Fibroblast of skin of right biceps (primary cell): ENCODE measurements at regions not wholly inside any gene's neighbourhood (a gene's known extent, or its start where the extent isn't known, plus 50 kb on each side); places are given as distances from the start of the nearest gene placed in this dataset.
"Not testable (repeated sequence)": the region's sequence is repeated elsewhere in the genome, so short reads cannot be mapped to it uniquely, and the experiment has no call there.

Source experiments
- DNase-seq: peaks from one replicate; pipeline ENCODE4 v3.0.0-alpha.2; 2013

DNA sequence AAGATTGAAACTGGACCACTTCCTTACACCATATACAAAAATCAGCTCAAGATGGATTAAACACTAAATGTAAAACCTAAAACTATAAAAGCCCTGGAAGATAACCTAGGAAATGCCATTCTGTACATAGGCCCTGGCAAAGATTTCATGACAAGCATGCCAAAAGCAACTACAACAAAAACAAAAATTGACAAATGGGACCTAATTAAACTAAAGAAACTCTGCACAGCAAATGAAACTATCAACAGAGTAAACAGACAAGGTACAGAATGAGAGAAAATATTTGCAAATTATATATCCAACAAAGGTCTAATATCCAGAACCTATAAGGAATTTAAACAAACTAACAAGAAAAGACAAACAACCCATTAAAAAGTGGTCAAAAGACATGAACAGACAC, 173.1 kb upstream of the CCDC54 start:
- no peak for DNase-seq

DNA sequence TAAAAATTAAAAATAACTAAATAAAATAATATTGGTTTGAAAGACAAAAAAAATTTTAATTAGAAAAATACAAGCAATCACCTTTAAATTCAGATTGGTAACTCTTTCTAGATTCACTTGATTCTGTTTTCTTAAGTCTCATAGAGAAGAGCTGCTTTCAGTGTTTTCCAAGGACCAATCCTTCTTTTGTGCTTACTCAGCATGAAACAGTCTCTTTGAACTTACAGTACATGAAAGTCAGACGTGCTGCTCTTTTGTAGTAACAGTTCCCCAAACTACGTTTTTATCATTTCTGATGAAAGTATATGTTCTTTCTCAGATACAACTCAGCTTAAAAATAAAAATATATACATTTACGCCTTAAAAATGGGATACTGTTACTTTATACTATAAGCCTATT, 171.9 kb upstream of the CCDC54 start:
- DNase-seq: no peak

DNA sequence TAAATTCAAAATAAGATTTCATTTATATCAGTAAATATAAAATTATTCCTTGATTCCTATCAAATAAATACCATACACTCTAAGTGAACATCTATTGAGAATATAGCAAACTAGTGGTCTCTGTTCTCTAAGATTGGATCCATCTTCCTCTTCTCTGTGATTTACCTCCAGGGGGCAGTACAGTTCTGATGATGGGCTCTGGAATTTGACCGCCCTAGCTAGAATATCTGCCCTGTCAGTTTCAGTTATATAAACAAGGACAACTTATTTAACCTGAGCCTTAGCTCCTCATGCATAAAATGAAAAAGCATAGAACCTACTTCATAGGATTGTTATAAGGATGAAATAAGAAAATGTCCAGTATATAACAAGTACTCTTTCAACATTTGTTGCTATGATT, 171.1 kb upstream of the CCDC54 start:
- peak; percentile 51 for DNase-seq

- no peak for DNase-seq
Measured at GRCh38 chr3:107206945-107207344, 170.3 kb upstream of the CCDC54 start.

GRCh38 chr3:107208100-107208499, 169.1 kb upstream of the CCDC54 start:
- peak; percentile 93 for DNase-seq

- DNase-seq: no peak
Measured at GRCh38 chr3:107208796-107209195, 168.4 kb upstream of the CCDC54 start.

DNA sequence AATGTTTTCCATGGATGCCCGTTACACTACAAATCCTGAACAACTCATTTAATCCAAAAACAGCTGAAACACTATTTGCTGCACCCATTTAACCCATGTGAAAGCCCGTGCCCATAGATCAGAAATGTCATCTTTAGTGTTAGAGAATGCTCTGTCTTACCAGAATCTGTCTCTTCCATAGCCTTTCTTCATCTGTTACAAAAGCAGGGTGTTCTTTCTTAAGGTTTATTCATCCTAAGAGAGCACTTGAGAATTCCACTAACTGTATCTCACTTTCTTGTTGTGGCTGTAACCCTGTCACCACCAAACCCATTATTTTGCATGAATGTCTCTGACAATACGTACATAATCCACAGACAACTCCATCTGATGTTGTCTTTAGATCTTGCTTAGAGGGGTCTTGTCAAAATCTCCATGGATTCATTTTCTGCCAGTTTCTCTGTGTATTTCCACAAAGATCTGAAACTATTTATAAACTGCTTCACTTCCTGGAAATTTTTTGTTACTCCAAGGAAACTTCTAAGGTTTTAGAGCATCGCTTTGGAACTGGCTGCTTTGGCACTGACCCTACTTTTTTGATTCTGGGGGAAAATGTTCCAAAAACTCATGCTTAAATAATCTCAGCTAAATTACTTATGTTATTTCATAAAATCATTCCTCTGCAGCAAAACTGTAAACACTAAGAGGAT, 167.8 kb upstream of the CCDC54 start:
- no peak for DNase-seq

DNA sequence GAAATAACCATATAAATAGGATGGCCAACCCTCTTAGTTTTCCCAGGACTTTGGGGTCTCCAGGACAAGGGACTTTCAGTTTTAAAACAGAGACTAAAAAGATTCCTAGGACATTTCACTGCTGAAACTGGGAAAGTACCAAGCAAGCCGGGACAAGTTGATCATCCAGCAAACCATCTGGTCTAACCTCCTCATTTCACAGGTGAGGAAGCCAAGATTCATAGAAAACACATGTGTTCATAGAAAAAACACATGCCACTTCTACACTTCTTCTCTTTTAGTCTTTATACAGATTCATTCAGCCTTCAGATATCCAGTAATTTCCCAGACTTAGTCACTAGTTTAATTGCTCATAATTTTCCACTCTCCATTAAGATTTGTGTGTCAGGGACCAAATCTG, 165.6 kb upstream of the CCDC54 start:
- no peak for DNase-seq

DNA sequence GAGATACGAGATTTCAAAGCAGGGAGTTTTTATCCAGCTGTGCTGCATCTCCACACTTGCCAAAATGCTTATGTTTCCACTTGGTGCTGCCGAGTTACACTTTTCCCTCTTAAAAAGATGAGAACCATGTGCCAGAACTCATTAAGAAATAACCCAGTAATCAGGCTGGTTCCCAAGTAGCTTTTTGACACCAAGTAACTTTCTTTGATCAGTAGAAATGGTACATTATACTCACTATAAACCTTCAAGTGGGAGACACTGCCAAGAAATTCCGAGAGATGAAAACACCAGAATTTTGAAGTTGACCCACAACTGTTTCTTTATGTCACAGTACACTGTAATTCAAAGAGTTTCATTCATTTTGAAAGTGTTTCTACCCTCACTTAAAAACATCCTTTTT, 164.6 kb upstream of the CCDC54 start:
- no peak for DNase-seq

DNA sequence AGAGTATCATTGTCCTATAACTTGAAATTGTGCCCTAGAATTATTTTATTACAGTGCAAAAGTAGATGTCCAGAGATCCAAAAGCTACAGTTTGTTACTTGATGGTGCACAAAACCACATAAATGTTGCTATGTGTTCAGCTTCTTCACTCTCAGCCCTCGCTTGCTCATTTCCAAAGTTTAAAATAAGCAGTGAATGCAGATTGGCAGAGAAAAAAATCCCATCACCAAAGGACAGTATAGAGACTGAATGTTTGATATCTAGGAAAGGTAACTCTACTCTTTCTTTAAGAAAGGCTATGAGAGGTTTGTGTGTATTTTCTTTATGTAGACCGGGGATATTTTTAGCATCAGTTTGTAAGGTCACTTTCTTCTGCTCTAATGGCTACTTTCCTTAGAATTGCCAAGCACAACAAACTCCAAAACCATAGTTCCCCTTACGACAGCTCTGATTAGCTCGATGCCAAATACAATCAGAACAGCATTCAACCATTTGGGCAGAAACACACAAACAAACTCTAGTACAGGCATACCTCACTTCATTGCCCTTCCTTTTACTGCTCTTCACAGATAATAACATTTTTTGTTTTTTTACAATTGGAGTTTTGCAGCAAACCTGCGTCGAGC, 164.1 kb upstream of the CCDC54 start:
- DNase-seq: no peak

- no peak for DNase-seq
Measured at GRCh38 chr3:107216229-107216628, 161.0 kb upstream of the CCDC54 start.

- peak; percentile 86 for DNase-seq
Measured at GRCh38 chr3:107216711-107217110, 160.5 kb upstream of the CCDC54 start.

DNA sequence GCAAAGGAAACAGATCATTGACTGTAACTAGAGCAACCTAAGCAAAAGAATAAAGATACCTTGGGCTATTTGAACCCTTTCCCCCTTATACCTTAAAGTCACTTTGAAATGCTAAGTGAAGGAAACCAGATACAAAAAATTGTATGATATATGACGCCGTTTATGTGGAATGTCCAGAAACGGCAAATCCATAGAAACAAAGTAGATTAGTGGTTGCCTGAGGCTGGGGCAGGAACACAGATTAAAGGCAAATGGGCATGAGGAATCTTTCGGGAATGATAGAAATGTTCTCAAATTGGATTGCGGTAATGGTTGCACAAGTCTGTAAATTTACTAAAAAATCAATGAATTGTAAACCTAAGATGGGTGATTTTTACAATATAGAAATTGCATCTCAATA, 160.1 kb upstream of the CCDC54 start:
- DNase-seq: peak; percentile 90

GRCh38 chr3:107218864-107219269, 158.4 kb upstream of the CCDC54 start:
- no peak for DNase-seq

DNA sequence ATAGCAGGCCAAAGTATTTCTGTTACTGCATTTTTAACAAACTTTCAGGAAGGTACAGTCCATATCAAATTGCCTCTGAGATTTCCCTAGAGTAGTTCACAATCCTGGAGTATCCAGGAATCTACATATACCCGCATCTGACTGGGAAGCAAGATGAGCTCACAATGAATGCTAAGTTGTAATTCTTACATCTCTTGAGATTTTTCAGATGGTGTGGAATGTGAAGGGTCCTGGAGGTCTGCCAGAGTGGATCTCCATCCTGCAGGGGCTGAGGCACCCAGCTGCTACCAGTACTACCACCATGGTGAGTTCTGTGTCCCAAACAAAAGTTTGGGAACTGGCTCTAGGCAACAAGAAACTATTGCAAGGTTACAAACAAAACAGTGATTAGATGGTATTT, 156.7 kb upstream of the CCDC54 start:
- DNase-seq: no peak

DNA sequence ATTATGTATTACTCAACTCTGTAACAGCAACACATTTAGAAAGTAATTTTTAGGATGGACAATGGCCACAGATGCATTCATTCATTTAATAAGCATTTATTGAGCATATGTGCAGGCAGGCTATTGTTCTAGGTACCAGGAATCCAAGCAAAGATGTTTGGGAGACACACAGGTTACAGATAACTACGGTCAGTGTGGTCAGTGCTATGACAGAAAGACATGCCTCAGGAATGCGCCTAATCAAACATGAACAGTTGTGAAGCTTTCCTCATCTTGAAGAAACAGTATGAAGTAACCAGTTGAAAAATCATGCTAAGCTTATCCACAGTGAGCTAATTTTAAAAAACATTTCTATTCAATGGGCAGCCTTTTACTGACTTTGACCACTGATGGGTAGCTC, 155.4 kb upstream of the CCDC54 start:
- DNase-seq: no peak

GRCh38 chr3:107222907-107223306, 154.3 kb upstream of the CCDC54 start:
- DNase-seq: peak; percentile 68

DNA sequence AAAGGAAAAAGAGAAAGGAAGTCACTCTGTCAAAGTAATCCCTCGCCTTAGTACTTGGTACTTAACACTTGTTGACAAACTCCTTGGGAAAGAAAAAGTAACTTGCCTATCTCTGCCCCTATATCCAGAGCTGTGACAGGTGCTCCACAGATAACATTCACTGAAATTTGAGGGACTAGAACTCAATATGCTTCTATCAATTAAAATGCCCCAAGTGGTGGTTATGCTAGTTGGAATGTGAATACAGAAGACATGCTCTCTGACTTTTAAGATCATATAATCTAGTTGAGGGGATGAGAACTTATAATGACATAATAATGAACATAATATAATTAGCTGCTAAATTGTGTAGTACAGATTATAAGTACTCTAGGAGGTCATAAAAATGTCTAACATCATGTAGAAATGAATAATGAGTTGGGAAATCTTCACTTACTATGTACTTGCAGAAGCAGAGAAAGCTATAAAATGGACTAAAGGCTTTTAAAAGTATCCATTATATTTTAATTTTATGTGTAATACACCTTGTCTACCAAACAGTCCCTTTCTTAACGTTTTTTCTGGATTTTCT, 153.1 kb upstream of the CCDC54 start:
- no peak for DNase-seq

GRCh38 chr3:107227091-107227490, 150.1 kb upstream of the CCDC54 start:
- no peak for DNase-seq

DNA sequence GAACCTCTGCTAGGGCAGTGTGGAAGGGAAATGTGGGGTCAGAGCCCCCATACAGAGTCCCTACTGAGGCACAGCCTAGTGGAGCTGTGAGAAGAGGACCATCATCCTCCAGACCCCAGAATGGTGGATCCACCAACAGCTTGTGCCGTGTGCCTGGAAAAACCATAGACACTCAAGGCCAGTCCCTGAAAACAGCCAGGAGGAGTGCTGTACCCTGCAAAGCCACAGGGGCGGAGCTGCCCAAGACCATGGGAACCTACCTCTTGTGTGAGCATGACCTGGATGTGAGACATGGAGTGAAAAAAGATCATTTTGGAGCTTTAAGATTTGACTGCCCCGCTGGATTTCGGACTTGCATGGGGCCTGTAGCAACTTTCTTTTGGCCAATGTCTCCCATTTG, 143.4 kb upstream of the CCDC54 start:
- not testable (repeated sequence) for DNase-seq

- DNase-seq: peak; percentile 39
Measured at GRCh38 chr3:107235193-107235927, 141.9 kb upstream of the CCDC54 start.

DNA sequence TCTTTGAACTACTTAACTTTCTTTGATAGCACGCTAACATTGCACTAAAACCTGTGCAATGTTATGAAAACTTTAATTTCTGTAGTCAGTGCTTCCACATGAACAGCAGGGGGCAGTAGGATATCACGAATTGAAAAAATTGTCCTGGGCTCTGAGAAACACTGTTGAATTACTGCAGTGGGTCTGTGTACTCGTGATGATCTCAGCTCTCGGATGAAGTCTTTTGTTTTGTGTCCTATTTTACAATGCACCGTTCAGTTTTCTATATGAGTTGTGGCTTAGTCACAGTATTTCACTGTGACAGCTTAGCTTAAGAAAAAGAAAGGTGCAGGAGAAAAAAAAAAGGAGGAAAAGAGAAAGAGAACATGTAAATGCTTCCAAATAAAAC, 141.3 kb upstream of the CCDC54 start:
- DNase-seq: peak; percentile 79

DNA sequence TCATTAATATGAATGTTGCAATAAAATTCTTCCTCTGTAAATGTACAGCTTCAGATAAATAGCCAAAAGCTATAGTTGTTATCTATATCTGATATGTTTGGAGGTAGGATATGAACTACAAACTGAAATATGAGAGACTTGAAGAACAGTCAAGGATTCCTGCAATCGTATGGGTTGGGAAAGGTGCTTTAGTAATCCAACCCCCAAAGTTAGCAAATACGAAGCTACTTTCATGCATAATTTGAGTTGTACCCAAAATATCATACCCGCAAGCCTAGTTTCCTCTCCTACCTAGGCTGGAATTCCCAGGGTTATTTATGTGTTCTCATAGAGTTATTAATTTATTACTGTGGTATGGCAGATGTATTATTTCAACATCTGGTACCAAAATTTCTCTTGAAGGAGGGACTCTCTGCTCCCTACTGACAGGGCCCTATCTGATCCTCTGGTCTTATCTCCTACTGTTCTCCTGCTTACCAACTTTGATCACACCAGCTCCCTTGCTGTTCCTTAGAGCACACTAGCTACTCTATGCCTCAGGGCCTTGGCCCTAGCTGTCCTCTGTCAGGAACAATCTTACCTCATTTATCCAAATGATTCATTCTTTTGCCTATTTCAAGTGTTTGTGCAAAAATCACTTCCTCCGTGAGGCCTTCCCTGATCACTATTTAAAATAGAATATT, 140.4 kb upstream of the CCDC54 start:
- DNase-seq: no peak
